ENCODE measurements at regions not wholly inside any gene's neighbourhood (a gene's known extent, or its start where the extent isn't known, plus 50 kb on each side); places are given as distances from the start of the nearest gene placed in this dataset.

- TF ChIP-seq CTCF (IDR thresholded peaks at IDR 0.05) = no peak
- TF ChIP-seq POLR2AphosphoS5 (IDR thresholded peaks at IDR 0.05) = no peak
- TF ChIP-seq POLR2A (IDR thresholded peaks at IDR 0.05) = no peak
These were observed 279.1 kb upstream of the PITRM1 start for GRCh38 chr10:3451516-3452172.

All from stomach (tissue), 4 donors.